ENCODE measurements at regions not wholly inside any gene's neighbourhood (a gene's known extent, or its start where the extent isn't known, plus 50 kb on each side); places are given as distances from the start of the nearest gene placed in this dataset.

DNA sequence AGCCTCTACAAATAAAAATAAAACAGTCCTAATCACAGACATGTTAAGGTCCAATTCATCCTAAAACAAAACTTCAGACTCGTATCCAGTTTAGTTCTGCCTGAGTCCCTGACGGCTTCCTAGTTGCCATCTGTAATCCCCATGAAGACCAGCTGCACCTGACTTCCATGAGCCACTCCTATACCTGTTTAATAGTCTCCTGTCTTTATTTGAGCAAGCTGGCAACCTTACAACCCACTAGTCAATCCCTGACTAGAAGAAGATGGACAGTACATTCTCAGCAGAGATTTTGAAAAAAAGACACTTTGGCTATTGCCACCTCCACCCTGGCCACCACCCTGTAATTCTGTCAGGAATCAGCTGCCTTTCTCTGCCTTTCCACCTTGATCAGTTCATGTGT, 197.7 kb downstream of the HIBADH start:
- H3K4me3 ChIP-seq (replicated peaks; ENCODE audit: low read depth, low read length), result no peak overlapping the region
- TF ChIP-seq, protein P1, sequence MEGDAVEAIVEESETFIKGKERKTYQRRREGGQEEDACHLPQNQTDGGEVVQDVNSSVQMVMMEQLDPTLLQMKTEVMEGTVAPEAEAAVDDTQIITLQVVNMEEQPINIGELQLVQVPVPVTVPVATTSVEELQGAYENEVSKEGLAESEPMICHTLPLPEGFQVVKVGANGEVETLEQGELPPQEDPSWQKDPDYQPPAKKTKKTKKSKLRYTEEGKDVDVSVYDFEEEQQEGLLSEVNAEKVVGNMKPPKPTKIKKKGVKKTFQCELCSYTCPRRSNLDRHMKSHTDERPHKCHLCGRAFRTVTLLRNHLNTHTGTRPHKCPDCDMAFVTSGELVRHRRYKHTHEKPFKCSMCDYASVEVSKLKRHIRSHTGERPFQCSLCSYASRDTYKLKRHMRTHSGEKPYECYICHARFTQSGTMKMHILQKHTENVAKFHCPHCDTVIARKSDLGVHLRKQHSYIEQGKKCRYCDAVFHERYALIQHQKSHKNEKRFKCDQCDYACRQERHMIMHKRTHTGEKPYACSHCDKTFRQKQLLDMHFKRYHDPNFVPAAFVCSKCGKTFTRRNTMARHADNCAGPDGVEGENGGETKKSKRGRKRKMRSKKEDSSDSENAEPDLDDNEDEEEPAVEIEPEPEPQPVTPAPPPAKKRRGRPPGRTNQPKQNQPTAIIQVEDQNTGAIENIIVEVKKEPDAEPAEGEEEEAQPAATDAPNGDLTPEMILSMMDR (IDR thresholded peaks at IDR 0.05; ENCODE audit: low read length, missing control alignments), result no peak
- DNase-seq (ENCODE audit: low read depth), result no peak

DNA sequence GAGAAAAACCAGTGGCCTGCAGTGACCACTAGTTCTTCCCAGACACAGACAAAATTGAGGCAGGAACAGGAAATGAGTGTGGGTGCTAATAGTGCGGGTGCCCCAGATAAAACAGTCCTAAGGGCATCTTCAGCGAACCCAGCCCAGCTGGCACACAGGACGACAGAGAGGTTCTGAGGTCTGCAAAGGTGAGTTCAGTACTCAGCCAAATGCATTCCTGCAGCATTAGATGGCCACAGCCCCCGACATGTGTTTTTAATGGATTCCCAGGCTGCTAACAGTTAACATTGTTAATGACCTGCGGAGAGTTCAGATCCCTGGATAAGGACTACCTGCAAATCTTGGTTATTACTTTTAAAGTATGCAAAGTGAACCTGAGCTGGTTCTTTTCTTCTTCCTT, 196.0 kb downstream of the HIBADH start:
- TF ChIP-seq, protein P1 (IDR thresholded peaks at IDR 0.05; ENCODE audit: low read length, missing control alignments), result no peak
- no peak overlapping the region for H3K4me3 ChIP-seq (replicated peaks; ENCODE audit: low read depth, low read length)
- no peak for DNase-seq (ENCODE audit: low read depth)

DNA sequence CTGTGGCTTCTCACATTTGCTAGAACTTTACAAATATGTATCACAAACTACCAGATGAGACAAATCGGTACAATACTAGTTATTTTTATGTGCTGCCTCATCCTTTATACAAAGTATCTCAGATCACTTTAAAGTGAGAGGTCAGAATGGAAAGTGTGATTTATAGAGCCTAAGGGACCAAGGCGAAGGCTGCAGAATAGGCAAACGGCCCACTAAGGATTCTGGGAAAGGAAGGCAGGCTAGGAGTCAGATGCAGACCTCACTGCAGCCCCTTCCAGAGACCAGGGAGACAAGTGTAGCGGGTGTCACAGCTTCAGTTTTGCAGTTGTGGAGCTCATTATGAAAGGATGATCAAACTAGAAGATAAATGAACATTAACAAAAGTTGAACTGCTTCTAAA, 190.6 kb downstream of the HIBADH start:
- DNase-seq (ENCODE audit: low read depth), result no peak
- TF ChIP-seq, protein P1 (IDR thresholded peaks at IDR 0.05; ENCODE audit: low read length, missing control alignments), result no peak
- H3K4me3 ChIP-seq (replicated peaks; ENCODE audit: low read depth, low read length), result no peak overlapping the region

Measured in fibroblast of pulmonary artery (primary cell).